GM21526 (cell line): ENCODE measurements at regions not wholly inside any gene's neighbourhood (a gene's known extent, or its start where the extent isn't known, plus 50 kb on each side); places are given as distances from the start of the nearest gene placed in this dataset.
"Not testable (repeated sequence)": the region's sequence is repeated elsewhere in the genome, so short reads cannot be mapped to it uniquely, and the experiment has no call there.

ENCODE experiments used
- ATAC-seq: cut with Tn5 transposase; IDR thresholded peaks from one replicate; pipeline ENCODE4 v1.9.1; 2021; ENCODE audit warnings: moderate library complexity; ENCODE audit not compliant: unreplicated experiment, low FRiP score

GRCh38 chr1:69045572-69045971, 522.1 kb upstream of the LRRC7 start:
- ATAC-seq, result no peak

- ATAC-seq, result no peak
Observed at GRCh38 chr1:69055194-69055593, 512.5 kb upstream of the LRRC7 start.

DNA sequence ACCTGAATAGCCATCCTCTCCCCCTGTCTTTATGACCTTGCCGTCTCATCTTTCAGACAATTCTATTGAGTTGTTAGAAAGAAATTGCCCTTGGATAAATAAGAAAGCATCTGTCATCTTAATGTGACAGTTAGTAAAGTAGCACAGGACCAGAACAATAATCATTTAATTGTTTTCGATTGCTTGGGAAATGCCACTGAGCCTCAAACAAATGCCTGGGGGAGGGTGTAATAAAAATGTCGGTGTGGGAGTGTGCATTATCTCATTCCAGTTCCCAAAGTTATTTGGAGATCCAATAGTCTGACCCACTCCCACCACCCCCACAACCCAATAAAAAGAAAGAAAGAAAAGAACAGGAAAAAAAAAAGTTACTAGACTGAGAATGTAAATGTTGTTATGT, 509.3 kb upstream of the LRRC7 start:
- no peak for ATAC-seq

- no peak for ATAC-seq
Observed at GRCh38 chr1:69070660-69071373, 496.9 kb upstream of the LRRC7 start.

GRCh38 chr1:69073176-69073575, 494.5 kb upstream of the LRRC7 start:
- ATAC-seq, result no peak

DNA sequence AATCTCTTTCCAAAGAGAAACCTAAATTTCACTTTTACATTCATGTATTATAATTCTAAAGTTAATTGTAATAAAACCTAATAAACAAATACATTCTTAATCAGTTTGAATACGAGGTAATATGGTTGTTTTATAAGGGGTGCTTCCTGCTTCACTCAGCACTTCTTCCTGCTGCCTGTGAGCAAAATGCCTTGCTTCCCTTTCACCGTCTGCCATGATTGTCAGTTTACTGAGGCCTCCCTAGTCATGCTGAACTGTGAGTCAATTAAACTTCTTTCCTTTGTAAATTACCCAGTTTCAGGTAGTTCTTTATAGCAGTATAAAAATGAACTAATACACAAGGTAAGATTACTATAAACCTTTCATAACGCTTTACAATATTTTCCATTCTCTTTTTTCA, 491.1 kb upstream of the LRRC7 start:
- ATAC-seq, result no peak

GRCh38 chr1:69077198-69077597, 490.5 kb upstream of the LRRC7 start:
- ATAC-seq, result no peak

GRCh38 chr1:69077633-69078032, 490.1 kb upstream of the LRRC7 start:
- no peak for ATAC-seq

GRCh38 chr1:69081668-69082067, 486.1 kb upstream of the LRRC7 start:
- no peak for ATAC-seq

GRCh38 chr1:69082312-69082711, 485.4 kb upstream of the LRRC7 start:
- no peak for ATAC-seq

DNA sequence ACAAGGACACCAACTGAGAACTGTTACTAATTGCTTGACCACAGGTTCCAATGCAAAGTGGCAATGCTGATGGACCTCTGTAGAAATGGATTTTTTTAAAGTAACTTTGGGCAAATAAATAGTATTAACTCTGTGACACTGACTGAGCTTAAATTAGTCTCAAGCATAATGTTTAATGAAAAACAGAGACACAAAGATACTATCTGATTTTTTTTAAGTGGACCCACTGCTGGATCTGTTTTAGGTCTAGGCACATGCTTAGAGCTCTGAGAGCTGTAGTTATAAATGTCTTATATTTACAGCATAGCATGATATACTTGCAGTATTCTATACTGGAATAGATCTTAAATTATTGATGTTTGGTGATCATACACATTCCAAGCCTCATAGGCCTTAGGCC, 481.6 kb upstream of the LRRC7 start:
- no peak for ATAC-seq

DNA sequence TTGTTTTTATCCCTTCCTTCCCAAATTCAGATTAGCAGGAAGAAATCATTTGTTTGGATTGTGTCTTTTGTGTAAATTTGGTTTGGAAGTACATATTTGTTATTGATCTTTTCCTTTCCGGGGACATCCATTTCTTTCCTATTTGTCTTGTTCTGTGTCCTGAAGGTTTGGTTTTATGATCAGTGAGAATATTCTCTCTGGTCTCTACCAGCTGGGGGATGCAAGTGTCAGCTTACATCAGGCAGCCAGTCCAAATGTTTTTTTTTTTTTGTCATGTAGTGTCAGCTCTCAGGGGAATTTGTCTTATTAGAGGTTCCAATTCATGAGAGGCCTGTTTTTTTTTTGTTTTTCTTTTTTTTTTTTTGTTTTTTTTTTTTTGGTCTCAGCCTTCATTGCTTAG, 479.2 kb upstream of the LRRC7 start:
- no peak for ATAC-seq

GRCh38 chr1:69090170-69090569, 477.6 kb upstream of the LRRC7 start:
- ATAC-seq, result no peak

DNA sequence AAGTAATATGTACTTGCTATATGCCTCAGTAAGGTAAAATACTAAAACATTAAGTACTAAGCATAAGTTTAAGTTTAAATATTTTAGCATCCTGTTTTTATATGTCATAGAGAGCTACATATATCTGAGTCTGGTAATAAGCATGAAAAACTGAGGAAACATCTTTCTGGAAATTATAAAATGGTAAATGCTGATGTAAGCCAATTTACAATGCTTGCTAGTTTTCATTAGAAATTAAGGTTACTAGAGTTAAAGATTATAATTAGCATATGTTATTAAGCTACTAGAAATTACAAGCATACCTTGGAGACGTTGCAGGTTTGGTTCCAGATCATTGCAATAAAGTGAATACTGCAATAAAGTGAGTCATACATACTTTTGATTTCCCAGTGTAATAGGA, 477.0 kb upstream of the LRRC7 start:
- ATAC-seq, result no peak

DNA sequence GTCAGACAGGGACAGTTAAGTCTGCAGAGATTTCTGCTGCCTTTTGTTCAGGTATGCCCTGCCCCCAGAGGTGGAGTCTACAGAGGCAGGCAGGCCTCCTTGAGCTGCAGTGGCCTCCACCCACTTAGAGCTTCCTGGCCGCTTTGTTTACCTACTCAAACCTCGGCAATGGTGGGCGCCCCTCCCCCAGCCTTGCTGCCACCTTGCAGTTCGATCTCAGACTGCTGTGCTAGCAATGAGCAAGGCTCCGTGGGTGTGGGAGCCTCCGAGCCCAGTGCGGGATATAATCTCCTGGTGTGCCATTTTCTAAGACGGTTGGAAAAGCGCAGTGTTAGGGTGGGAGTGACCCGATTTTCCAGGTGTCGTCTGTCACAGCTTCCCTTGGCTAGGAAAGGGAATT, 465.7 kb upstream of the LRRC7 start:
- not testable (repeated sequence) for ATAC-seq

DNA sequence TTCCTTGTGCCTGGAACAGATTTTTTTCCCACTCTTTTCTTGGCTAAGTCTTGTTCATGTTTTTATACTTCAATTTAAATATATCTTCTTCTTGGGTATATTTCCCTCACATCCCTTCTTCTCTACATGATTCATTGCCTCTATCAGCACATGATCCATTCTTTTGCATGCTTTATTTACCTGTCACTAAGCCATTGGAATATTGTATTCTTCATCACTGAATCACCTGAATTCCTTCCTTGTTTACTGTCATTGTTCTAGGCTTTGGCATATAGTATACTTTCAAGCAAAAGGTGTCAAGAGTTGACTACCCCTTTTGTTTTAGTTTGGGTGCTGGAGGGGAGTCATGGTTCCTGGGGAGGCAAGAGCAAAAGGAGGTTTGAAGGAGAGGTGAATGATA, 464.5 kb upstream of the LRRC7 start:
- no peak for ATAC-seq

DNA sequence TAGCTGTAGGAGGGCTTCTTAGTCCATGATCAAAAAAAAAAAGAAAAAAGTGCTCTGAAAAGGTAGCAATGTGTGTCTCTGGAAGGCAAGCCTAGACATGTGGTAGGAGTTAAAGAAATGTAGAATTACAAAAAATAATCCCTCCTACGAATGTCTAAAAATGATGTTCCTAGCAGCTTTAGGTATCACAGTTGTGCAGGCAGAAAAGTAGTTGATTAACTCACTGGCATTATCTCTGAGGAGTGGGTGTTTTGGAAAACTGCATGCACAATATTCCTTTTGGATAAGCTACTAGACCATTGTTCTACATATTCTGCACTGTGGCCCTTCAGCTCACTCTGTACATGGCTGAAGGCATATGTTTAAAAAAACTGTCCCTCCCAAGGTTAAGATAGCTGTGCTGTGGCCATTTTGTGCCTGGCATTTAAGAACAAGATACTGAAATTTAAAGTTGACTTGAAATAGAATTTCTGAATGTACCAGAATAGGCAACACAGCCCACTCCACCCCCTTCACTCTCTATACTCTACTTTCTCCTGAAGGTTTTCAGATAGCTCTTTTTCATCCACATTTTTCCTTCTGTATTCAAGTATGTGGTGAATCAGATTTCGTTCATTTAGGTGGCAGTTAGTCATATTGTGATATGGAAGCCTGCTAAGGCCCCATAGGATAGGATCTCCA, 463.9 kb upstream of the LRRC7 start:
- no peak for ATAC-seq

GRCh38 chr1:69104894-69105293, 462.8 kb upstream of the LRRC7 start:
- ATAC-seq, result no peak

- ATAC-seq, result no peak
Observed at GRCh38 chr1:69109277-69109676, 458.4 kb upstream of the LRRC7 start.

- no peak for ATAC-seq
Observed at GRCh38 chr1:69110851-69111250, 456.9 kb upstream of the LRRC7 start.

GRCh38 chr1:69120126-69120741, 447.5 kb upstream of the LRRC7 start:
- not testable (repeated sequence) for ATAC-seq

GRCh38 chr1:69120817-69121216, 446.9 kb upstream of the LRRC7 start:
- no peak for ATAC-seq
